ENCODE measurements at regions not wholly inside any gene's neighbourhood (a gene's known extent, or its start where the extent isn't known, plus 50 kb on each side); places are given as distances from the start of the nearest gene placed in this dataset.

DNA sequence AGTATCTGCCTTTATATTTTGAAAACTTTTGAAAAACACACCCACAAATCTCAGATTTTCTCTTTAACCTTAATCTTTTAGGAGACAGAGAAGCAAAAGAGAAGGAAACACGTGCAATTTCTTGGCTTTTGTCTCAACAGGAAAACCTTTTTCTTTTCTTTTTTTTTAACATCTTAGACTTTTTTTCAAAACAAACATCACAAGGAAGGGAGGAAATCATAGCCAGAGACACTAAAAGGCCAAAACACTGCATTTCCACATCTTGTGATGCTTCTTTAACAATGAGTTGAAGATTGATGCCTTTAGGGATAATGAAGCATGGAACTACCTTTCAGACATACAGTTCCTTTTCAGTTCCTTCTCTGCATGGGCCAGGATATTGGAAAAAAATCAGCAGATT is 136.6 kb upstream of the NRBF2 start:
- TF ChIP-seq, protein P1, sequence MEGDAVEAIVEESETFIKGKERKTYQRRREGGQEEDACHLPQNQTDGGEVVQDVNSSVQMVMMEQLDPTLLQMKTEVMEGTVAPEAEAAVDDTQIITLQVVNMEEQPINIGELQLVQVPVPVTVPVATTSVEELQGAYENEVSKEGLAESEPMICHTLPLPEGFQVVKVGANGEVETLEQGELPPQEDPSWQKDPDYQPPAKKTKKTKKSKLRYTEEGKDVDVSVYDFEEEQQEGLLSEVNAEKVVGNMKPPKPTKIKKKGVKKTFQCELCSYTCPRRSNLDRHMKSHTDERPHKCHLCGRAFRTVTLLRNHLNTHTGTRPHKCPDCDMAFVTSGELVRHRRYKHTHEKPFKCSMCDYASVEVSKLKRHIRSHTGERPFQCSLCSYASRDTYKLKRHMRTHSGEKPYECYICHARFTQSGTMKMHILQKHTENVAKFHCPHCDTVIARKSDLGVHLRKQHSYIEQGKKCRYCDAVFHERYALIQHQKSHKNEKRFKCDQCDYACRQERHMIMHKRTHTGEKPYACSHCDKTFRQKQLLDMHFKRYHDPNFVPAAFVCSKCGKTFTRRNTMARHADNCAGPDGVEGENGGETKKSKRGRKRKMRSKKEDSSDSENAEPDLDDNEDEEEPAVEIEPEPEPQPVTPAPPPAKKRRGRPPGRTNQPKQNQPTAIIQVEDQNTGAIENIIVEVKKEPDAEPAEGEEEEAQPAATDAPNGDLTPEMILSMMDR (IDR thresholded peaks at IDR 0.05), result no peak

DNA sequence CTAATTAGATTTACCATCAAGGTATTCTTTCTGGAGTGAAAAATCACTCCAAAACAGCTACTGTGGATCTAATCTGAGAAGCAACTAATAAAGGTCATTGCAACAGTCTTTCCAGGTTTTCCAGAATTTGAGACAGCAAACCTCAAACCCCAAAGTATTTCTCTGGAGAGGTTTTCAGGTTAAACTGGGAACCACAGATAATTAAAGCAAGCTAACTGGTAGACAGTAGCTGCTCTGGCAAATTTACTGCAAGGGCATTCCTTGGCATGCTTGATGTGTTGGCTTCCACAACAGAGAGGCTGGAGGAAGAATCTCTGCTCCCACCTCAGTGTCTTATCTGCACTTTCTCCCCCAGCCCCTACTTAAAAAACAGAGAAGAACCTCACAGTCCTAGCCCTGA is 140.0 kb upstream of the NRBF2 start:
- TF ChIP-seq, protein P1 (IDR thresholded peaks at IDR 0.05), result no peak

GRCh38 chr10:62992145-62992721 is 140.9 kb upstream of the NRBF2 start:
- TF ChIP-seq, protein P1 (IDR thresholded peaks at IDR 0.05), result no peak

DNA sequence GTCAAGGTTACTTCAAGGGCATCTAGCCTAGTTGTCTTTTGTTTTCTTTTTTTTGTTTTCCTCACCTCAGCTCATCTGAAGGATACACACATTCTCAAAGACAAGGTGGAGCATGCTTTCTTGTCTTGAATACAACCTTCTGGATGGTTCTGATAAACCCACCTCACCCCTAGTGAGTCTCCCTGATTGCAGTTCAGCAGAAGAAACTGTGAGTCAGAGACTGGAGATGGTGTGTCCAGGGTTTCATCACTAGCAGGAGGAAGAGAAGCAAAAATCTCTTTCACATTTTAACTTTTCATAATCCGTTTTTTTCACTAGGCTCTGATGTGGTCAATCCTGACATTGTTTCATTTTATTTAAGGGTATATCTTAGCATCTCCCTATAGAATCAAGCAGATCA is 143.0 kb upstream of the NRBF2 start:
- TF ChIP-seq, protein P1 (IDR thresholded peaks at IDR 0.05), result no peak

DNA sequence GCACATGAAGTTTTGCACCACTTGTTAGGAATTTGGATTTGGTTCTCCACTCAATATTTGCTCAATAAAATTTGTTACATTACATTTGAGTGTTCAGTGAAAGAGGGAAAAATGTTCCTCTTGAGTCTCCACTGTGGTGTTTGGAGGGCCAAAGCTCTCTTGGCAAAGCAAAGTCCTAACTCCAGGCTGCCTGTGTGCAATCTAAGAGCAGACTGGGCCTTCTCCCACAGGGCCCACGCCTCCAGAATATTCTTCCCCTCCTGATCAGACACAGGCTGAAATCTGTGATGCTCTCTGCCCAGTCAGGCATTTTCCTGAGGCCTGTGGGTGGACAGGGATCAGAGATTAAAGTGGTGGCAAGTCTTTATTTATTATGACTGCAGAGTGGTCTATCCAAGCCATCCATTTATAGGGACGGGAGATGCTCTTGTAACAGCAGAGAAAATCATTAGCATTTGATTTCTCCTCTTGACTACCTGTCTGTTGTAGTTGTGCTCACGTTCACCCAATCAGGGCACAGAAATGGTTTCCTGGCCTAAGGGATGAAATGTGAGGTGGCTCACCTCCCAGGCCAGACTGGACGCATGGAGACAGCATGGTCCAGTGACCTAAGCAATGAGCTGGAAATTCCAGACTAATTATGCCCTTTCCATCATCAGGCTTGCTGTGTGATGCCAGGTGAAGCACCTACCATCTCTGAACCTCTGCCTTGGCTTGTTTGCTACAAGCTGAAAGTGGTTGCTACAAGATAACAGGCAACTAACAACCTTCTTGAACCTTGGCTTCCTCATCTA is 147.1 kb upstream of the NRBF2 start:
- TF ChIP-seq, protein P1 (IDR thresholded peaks at IDR 0.05), result no peak

GRCh38 chr10:62981096-62981495 is 152.0 kb upstream of the NRBF2 start:
- TF ChIP-seq, protein P1 (IDR thresholded peaks at IDR 0.05), result no peak

DNA sequence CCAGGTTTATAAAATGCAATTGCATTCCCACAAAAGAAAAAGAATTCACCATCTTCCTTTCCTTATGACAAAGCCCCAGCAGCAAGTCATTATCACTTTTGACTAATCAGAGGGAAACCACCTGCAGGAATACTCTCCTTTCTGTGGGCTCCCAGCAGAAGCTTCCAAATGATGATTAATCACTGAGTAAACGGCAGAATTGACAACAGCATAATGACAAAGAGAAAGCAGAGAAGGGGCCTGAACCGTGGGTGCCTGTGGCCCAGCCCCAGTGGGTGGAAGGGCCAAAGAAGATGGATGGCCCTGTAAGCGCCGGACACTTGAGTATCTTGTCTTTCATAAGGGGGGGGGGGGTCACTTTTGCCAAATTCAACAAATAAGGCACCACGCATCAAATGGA is 152.4 kb upstream of the NRBF2 start:
- TF ChIP-seq, protein P1 (IDR thresholded peaks at IDR 0.05), result no peak

All from LNCAP (cell line).